Myocyte (in vitro differentiated cells): ENCODE measurements at regions not wholly inside any gene's neighbourhood (a gene's known extent, or its start where the extent isn't known, plus 50 kb on each side); places are given as distances from the start of the nearest gene placed in this dataset.
"Not testable (repeated sequence)": the region's sequence is repeated elsewhere in the genome, so short reads cannot be mapped to it uniquely, and the experiment has no call there.

Source experiments
- DNase-seq: peaks from one replicate; pipeline ENCODE4 v3.0.0-alpha.2; 2012; ENCODE audit warnings: low read depth

DNA sequence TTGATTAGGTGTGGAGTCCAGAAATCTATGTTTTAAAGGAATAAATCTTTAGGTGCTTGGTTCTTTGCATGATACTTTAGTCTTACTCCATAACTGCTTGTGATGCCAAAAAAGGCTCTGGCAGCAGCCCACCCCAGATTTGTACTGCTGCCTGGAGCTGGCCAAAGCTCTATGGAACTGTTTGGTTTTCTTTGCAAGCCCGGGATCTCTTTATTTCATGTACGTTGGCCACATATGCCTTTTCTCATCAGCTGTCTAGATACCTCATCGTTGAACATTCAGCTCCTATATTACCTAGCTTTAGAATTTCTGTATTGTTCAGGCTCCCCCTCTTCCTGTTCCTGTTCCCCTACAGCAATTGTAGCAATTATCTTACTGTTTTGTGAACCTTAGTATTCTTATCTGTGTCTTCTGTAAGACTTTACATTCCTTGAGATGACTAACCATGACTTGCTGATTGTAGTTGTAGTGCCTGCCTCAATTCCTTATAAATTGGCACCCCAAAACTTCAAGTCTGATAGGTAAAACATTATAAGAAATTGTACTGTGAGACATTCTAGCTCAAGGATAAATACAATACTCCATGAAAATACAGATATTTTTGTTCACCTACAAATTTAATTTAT, 199.4 kb upstream of the GPRIN3 start:
- DNase-seq: no peak

DNA sequence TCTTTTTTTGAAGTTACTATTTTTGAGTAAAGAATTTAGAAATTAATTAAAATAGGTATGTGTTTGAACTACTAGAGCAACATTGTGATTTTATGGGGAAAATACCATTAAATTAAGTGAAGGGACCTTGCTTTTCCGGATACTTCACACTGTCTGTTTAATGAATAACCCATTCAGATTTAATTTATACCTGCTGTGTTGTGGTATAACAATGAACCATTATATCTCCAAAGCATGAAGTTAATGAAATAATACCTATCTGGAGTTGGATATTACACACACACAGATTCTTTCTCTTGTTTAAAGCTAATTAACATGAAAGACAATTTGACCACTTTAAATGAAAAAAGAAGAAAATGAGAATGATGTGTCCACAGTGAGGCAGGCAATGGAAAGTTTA, 195.0 kb upstream of the GPRIN3 start:
- DNase-seq: no peak

DNA sequence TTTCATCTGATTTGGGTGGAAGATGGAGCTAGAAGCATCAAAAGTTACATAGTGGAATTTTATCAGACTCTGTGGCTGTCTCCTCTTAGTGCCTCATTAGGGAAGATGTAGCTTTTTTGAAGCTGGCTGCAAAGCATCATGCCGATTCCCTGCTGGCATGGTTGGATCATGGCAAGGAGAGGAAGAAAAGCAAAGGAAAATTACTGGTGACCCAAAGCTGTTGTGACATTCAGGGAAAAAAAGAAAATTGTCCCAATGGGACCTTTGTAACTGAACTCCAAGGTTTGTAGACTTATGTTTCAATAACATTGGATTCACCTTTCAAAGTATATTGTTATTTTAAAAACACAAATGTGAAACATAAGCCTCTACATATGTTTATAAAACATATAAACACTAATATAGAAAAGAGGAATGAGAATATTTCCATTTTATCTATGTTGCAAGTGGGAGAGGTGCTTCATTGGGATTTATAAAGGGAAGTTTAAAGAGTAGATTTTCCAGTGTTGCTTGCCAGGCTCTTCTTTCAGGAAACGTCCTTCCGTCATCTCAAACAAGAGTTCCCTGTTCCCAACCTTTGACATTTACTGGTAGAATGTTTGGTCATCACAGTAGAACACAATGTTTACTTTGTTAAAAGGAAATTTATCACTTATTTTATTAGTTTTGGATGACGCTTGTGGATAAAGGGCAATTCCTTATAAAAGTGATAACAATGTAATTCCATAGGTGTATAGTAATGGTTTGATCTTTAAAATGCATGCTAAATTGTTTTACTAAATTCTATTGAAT, 190.1 kb upstream of the GPRIN3 start:
- DNase-seq: no peak

DNA sequence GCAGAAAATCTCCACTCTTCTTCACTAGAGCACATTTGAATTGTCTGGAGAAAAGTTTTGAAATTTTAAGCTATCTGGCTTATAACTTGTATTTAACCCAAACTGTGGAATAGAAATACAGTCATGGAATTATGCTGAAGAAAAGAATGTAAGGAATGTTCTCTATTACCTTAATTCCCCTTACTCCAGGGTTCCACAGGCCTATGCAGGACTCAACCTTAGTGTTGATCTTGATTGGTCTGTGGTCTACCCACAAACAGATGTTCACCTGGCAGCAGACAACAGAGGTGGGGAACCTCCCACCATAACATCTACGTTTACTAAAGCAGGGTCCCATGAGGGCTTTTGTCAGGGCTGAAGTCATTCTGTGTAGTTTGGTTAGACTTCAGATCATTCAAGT, 189.3 kb upstream of the GPRIN3 start:
- DNase-seq: peak; percentile 8

GRCh38 chr4:89493367-89493766, 185.8 kb upstream of the GPRIN3 start:
- no peak for DNase-seq

DNA sequence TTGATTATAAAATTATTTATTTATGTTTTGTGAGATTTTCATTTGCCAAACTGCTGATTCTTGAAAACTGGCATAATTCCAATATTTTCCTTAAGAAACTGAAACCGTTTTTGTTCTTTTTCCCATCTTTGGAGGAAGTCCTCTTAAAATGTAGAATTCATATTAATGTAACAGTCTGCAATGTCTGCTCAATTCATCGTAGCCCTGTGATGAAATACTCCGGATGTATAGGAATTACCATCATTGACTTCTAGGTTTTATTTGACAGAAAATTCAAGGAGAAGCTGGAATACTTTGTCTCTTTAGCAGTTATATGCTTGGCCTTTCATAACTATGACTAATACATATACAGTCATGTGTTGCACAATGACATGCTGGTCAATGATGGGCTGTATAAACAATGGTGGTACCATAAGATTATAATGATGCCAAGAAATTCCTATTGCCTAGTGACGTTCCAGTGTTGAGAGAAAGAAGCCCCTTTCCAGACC, 185.0 kb upstream of the GPRIN3 start:
- DNase-seq: no peak

DNA sequence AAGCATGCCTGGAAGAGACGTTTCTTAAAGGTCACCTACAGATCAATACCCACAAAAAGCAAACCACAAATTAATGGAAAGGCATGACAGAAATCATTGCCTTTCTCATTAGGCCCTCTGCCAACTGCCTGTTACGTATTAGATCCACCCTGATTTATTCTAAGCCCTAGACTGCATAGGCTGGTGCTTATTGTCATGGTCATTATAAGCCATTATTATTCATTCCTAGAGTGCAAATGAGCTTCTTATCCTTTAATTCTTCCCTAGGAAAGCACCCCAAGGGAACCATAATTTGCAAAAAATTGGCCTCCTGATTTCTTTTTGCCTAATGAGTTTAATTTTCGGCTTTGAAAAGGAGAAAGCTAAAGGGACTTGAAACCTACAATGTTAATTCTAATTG, 184.2 kb upstream of the GPRIN3 start:
- DNase-seq: no peak

DNA sequence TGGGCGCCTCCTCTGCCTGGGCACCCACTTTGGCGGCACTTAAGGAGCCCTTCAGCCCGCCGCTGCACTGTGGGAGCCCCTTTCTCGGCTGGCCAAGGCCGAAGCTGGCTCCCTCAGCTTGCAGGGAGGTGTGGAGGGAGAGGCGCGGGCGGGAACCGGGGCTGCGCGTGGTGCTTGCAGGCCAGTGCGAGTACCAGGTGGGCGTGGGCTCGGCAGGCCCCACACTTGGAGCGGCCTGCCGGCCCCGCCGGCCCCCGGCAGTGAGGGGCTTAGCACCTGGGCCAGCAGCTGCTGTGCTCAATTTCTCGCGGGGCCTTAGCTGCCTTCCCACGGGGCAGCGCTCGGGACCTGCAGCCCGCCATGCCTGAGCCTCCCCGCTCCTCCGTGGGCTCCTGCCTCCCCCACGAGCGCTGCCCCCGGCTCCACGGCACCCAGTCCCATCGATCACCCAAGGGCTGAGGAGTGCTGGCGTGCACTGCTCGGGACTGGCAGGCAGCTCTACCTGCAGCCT, 182.4 kb upstream of the GPRIN3 start:
- DNase-seq: not testable (repeated sequence)

- no peak for DNase-seq
Measured at GRCh38 chr4:89489338-89489771, 181.8 kb upstream of the GPRIN3 start.

DNA sequence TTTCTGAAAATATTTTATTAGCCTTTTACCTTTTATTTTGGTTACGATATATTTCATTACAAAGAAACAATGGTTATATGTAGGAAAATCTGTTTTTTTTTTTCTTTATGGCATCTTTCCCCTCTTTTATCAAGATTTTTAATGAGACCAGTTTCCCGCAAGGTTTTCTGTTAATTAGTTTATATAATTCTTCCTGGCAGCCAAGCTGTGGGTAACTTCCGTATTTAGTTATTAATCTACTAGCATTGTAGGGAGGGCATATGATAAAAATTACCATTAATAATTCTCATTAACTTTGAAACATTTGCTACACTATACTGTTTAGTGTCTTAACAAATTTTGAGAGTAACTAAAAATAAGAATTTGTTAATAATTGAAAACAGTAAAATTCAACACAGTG, 181.1 kb upstream of the GPRIN3 start:
- DNase-seq: no peak

DNA sequence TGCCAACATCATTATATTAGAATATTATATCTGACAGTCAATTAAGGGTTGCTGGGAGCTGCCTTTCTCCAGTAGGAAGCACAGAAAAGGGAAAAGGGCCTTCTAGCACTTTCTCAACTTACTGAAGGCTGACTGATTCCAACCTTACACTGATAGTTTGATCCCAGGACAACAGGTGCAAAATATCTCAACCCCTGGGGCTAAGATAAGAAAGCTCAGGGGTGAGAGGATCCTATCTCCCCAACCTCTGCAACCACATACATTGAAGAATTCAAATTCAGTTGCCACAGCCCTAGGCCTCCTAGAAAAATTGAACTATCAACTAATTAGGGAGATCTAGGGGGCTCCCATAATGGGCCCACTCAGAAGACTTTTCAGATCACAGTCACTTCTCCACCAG, 179.1 kb upstream of the GPRIN3 start:
- DNase-seq: no peak

- DNase-seq: peak; percentile 31
Measured at GRCh38 chr4:89486042-89486441, 178.4 kb upstream of the GPRIN3 start.

DNA sequence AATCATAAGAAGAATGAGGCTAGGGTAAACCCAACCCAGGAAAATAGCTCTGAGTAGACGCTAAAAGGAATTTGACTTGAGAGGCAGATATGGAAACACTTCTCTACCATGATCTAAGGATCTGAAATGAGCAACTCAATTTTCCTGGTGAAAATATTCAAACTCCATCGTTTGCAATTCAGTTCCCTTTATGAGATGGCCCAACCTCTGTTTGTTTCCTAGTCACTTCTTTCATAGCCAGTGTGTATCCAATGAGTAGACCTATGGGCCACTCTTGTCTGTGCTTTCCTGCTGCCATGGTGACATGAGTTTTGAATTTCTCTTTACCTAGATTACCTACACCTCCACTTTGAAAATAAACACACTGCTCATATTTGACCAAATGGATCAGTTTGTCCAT, 176.2 kb upstream of the GPRIN3 start:
- no peak for DNase-seq

DNA sequence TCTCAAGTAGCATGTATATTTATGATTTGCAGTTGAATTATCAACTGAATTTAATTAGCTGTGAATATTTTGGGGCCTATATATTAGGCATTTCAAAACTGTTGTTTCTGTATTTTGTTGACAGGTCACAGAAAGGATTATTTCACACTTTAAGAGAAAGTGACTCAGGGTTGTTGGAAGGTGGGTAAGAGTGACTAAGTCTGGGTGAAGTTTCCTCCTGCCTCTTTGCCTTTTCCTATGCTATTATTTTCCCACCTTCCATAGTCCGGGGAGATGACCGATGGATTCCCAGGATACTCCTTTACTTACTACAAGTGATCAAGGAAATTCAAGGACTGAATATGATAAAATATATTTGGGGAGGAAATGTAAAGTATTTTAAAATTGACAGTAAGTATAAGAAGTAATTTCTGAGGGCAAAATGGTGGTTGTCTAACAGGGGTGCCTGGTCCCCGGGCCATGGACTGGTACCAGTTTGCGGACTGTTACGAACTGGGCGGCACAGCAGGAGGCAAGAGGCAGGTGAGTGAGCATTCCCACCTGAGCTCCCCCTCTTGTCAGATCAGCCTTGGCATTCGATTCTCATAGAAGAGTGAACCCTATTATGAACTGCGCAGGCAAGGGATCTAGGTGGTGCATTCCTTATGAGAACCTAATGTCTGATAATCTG, 175.5 kb upstream of the GPRIN3 start:
- no peak for DNase-seq

DNA sequence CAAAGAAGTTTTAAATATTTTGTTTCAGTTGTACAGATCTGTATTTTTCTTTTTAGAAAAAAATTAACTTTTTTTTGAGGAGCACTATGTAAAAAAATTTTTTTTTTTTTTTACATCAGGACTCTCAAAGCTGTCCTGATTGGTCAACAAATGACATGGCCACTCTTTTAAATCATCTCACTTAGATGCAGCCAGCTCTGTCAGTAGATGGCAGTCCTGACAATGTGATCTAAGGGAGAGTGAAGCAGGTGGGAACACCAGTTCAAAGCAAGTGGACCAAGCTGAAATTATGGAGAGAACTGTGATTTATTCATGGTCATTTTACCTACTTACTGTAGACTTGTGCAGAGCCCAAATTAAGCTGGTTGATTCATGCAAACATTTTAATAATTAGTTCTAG, 174.7 kb upstream of the GPRIN3 start:
- DNase-seq: peak; percentile 66

DNA sequence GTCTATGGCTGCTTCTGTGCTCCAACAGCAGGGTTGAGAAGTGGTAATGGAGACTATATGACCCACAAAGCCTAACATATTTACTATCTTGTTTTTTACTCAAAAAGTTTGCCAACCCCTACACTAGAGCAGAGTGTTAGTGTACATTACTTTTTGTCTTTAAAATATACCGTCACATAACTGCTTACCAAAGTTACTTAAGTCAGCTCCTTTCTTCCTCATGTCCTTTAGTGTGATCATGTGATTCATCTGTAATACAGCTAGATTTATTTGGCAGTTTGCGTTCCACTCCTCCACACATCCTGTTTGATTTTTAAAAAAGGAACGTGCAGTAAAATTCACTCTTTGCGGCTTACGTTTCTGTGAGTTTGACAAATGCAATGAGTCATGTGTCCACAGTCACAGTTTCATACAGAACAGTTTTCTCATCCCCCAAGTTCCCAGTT, 162.4 kb upstream of the GPRIN3 start:
- peak; percentile 66 for DNase-seq

DNA sequence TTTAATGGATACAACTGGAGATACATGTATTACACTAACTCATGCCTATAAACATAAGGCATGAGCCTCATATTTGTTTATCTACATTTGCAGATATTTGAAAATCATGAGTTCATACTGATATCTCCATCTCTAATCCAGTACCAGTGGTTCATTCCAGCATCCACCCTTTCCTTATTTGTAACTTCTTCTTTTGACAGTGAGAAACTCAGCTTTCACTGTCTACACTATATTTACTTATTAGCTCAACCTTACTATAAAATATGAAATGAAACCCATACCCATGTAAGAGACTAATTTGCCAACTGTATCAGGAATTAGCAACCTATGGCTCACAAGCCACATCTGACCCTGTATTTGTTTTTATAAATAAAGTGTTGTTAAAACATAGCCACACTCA, 161.9 kb upstream of the GPRIN3 start:
- peak; percentile 14 for DNase-seq

- DNase-seq: no peak
Measured at GRCh38 chr4:89468602-89469001, 161.0 kb upstream of the GPRIN3 start.

GRCh38 chr4:89463341-89463740, 155.7 kb upstream of the GPRIN3 start:
- DNase-seq: no peak

GRCh38 chr4:89447543-89447942, 139.9 kb upstream of the GPRIN3 start:
- DNase-seq: no peak

- DNase-seq: no peak
Measured at GRCh38 chr4:89446193-89446592, 138.6 kb upstream of the GPRIN3 start.

DNA sequence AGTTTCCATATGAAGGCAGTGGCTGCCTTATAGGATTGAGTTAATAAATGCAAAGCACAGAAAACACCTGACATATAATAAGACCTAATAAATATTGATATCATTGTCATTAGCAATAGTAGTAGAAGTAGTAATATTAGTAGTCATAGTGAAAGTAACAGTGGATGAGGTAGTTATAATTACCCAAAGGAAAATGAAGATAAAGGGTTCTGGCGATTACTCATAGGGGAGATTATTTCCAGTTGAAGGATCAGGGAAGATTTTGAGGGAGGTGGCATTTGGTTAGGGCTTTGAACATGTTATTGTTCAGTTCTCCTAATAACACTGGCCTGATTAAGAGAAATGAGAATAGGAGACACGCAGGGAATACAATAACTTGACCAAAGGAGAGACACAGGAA, 131.9 kb upstream of the GPRIN3 start:
- no peak for DNase-seq
